Muscle of leg (tissue), 3 donors: ENCODE measurements at regions not wholly inside any gene's neighbourhood (a gene's known extent, or its start where the extent isn't known, plus 50 kb on each side); places are given as distances from the start of the nearest gene placed in this dataset.
A peak's percentile ranks its signal among the peaks of the same experiment; 100 is the strongest.

Source experiments
- DNase-seq: peaks from one replicate; pipeline ENCODE4 v3.0.0; 2013
- H3K27ac ChIP-seq: one replicate; pipeline ENCODE4 v1.5.1; 2013; ENCODE audit warnings: mild to moderate bottlenecking, low read length, control low read depth
- H3K27me3 ChIP-seq: one replicate; pipeline ENCODE4 v1.6.1; 2013; ENCODE audit warnings: low read length; ENCODE audit not compliant: control insufficient read depth, insufficient read depth
- H3K36me3 ChIP-seq: one replicate; pipeline ENCODE4 v1.6.1; 2013; ENCODE audit warnings: low read length; ENCODE audit not compliant: control insufficient read depth, insufficient read depth
- H3K4me1 ChIP-seq: one replicate; pipeline ENCODE4 v1.6.1; 2013; ENCODE audit warnings: low read length; ENCODE audit not compliant: control insufficient read depth, insufficient read depth
- H3K4me3 ChIP-seq: one replicate; pipeline ENCODE4 v1.5.1; 2013; ENCODE audit warnings: low read length, control low read depth
- H3K9me3 ChIP-seq: replicated peaks from 2 replicates; pipeline ENCODE4 v1.6.1; 2013; ENCODE audit warnings: low read depth, low read length; ENCODE audit not compliant: control insufficient read depth
- WGBS: methylation state at CpG from one replicate; pipeline ENCODE4 v1.1.5; 2013; ENCODE audit warnings: missing lambda C conversion rate; ENCODE audit not compliant: insufficient coverage; 5-methylcytosine and 5-hydroxymethylcytosine counted together

GRCh38 chr12:58593557-58594304 lies 326.6 kb downstream of the LRIG3 start:
- Histone ChIP-seq H3K27ac (no peak overlapping the region), H3K27me3 (no peaks in the 10 kb centered on the region), H3K36me3 (no peaks in the 10 kb centered on the region), H3K9me3 (no peaks in the 10 kb centered on the region), H3K4me1 (no peaks in the 10 kb centered on the region), H3K4me3 (no peak overlapping the region)
- WGBS, result 98% methylated on average over 4 of the region's 6 CpGs
- no peak for DNase-seq

GRCh38 chr12:58596381-58596780 lies 323.9 kb downstream of the LRIG3 start:
- Histone ChIP-seq H3K27ac (no peak overlapping the region), H3K9me3 (no peaks in the 10 kb centered on the region), H3K36me3 (no peaks in the 10 kb centered on the region), H3K4me1 (no peaks in the 10 kb centered on the region), H3K4me3 (no peak overlapping the region), H3K27me3 (no peaks in the 10 kb centered on the region)
- 100% methylated on average over 1 of the region's 5 CpGs for WGBS
- no peak for DNase-seq

- no peak overlapping the region for H3K27ac ChIP-seq
- DNase-seq, result no peak
- no peaks in the 10 kb centered on the region for H3K9me3 ChIP-seq
- no peaks in the 10 kb centered on the region for H3K27me3 ChIP-seq
- no CpG with 5 or more reads among the region's 1 CpG for WGBS
- H3K36me3 ChIP-seq, result no peaks in the 10 kb centered on the region
- H3K4me3 ChIP-seq, result no peak overlapping the region
- H3K4me1 ChIP-seq, result no peaks in the 10 kb centered on the region
These were observed 318.8 kb downstream of the LRIG3 start for GRCh38 chr12:58601529-58601928.

GRCh38 chr12:58602179-58602578 lies 318.1 kb downstream of the LRIG3 start:
- Histone ChIP-seq H3K9me3 (no peaks in the 10 kb centered on the region), H3K36me3 (no peaks in the 10 kb centered on the region), H3K27me3 (no peaks in the 10 kb centered on the region), H3K27ac (no peak overlapping the region), H3K4me3 (no peak overlapping the region), H3K4me1 (no peaks in the 10 kb centered on the region)
- 91% methylated on average over 5 of the region's 6 CpGs for WGBS
- DNase-seq, result no peak

GRCh38 chr12:58602736-58603135 lies 317.6 kb downstream of the LRIG3 start:
- WGBS, result no CpG with 5 or more reads among the region's 1 CpG
- Histone ChIP-seq H3K4me1 (no peaks in the 10 kb centered on the region), H3K36me3 (no peaks in the 10 kb centered on the region), H3K4me3 (no peak overlapping the region), H3K27ac (no peak overlapping the region), H3K27me3 (no peaks in the 10 kb centered on the region), H3K9me3 (no peaks in the 10 kb centered on the region)
- no peak for DNase-seq

GRCh38 chr12:58607805-58608204 lies 312.5 kb downstream of the LRIG3 start:
- H3K36me3 ChIP-seq, result no peaks in the 10 kb centered on the region
- H3K4me3 ChIP-seq, result no peak overlapping the region
- no peak for DNase-seq
- no peaks in the 10 kb centered on the region for H3K27me3 ChIP-seq
- no peaks in the 10 kb centered on the region for H3K4me1 ChIP-seq
- no peak overlapping the region for H3K27ac ChIP-seq
- no peaks in the 10 kb centered on the region for H3K9me3 ChIP-seq
- no CpG with 5 or more reads among the region's 1 CpG for WGBS

- Histone ChIP-seq H3K4me1 (no peaks in the 10 kb centered on the region), H3K36me3 (no peaks in the 10 kb centered on the region), H3K9me3 (no peaks in the 10 kb centered on the region), H3K27me3 (no peaks in the 10 kb centered on the region), H3K4me3 (no peak overlapping the region), H3K27ac (no peak overlapping the region)
- no CpG with 5 or more reads among the region's 1 CpG for WGBS
- peak; percentile 22 for DNase-seq
These were observed 311.6 kb downstream of the LRIG3 start for GRCh38 chr12:58608711-58609110.

GRCh38 chr12:58615047-58615446 lies 305.3 kb downstream of the LRIG3 start:
- peak; percentile 13 for DNase-seq
- WGBS, result no CpG with 5 or more reads among the region's 2 CpGs

GRCh38 chr12:58615576-58615975 lies 304.7 kb downstream of the LRIG3 start:
- Histone ChIP-seq H3K36me3 (no peaks in the 10 kb centered on the region), H3K4me3 (no peak overlapping the region), H3K27ac (no peak overlapping the region), H3K9me3 (no peaks in the 10 kb centered on the region), H3K27me3 (no peaks in the 10 kb centered on the region), H3K4me1 (no peaks in the 10 kb centered on the region)
- no peak for DNase-seq

More at GRCh38 chr12:58615047-58615446, 305.3 kb downstream of the LRIG3 start:
- Histone ChIP-seq H3K27me3 (no peaks in the 10 kb centered on the region), H3K27ac (no peak overlapping the region), H3K9me3 (no peaks in the 10 kb centered on the region), H3K4me3 (no peak overlapping the region), H3K36me3 (no peaks in the 10 kb centered on the region), H3K4me1 (no peaks in the 10 kb centered on the region)

GRCh38 chr12:58616618-58617017 lies 303.7 kb downstream of the LRIG3 start:
- Histone ChIP-seq H3K27ac (no peak overlapping the region), H3K9me3 (no peaks in the 10 kb centered on the region), H3K27me3 (no peaks in the 10 kb centered on the region), H3K4me3 (no peak overlapping the region), H3K4me1 (no peaks in the 10 kb centered on the region), H3K36me3 (no peaks in the 10 kb centered on the region)
- no CpG with 5 or more reads among the region's 1 CpG for WGBS
- DNase-seq, result no peak

- Histone ChIP-seq H3K9me3 (peaks cover 2% of the 10 kb centered on the region), H3K36me3 (no peaks in the 10 kb centered on the region), H3K27ac (no peak overlapping the region), H3K27me3 (no peaks in the 10 kb centered on the region), H3K4me3 (no peak overlapping the region), H3K4me1 (no peaks in the 10 kb centered on the region)
- 94% methylated on average over 2 of the region's 5 CpGs for WGBS
- no peak for DNase-seq
These were observed 299.2 kb downstream of the LRIG3 start for GRCh38 chr12:58621126-58621525.
